Embryonic facial prominence (tissue), 1 donor: ENCODE measurements at regions not wholly inside any gene's neighbourhood (a gene's known extent, or its start where the extent isn't known, plus 50 kb on each side); places are given as distances from the start of the nearest gene placed in this dataset.
"Not testable (repeated sequence)": the region's sequence is repeated elsewhere in the genome, so short reads cannot be mapped to it uniquely, and the experiment has no call there.

ENCODE experiments used
- DNase-seq: peaks from one replicate; pipeline ENCODE4 v3.0.0-alpha.2; 2016; ENCODE audit errors: extremely low spot score

GRCh38 chr16:64724339-64724738 is 397.5 kb downstream of the CDH11 start:
- DNase-seq = no peak

- no peak for DNase-seq
These were observed 403.4 kb downstream of the CDH11 start for GRCh38 chr16:64718486-64718885.

GRCh38 chr16:64717871-64718270 is 404.0 kb downstream of the CDH11 start:
- no peak for DNase-seq

GRCh38 chr16:64715624-64716023 is 406.2 kb downstream of the CDH11 start:
- no peak for DNase-seq

- DNase-seq = no peak
These were observed 409.8 kb downstream of the CDH11 start for GRCh38 chr16:64712026-64712425.

GRCh38 chr16:64711596-64711995 is 410.3 kb downstream of the CDH11 start:
- DNase-seq = no peak

- DNase-seq = no peak
These were observed 410.8 kb downstream of the CDH11 start for GRCh38 chr16:64711026-64711425.

GRCh38 chr16:64705443-64705842 is 416.4 kb downstream of the CDH11 start:
- no peak for DNase-seq

GRCh38 chr16:64704386-64704785 is 417.5 kb downstream of the CDH11 start:
- no peak for DNase-seq

GRCh38 chr16:64702415-64702814 is 419.4 kb downstream of the CDH11 start:
- no peak for DNase-seq

GRCh38 chr16:64700628-64701027 is 421.2 kb downstream of the CDH11 start:
- no peak for DNase-seq

GRCh38 chr16:64696866-64697265 is 425.0 kb downstream of the CDH11 start:
- no peak for DNase-seq

- no peak for DNase-seq
These were observed 426.2 kb downstream of the CDH11 start for GRCh38 chr16:64695684-64696083.

GRCh38 chr16:64693946-64694345 is 427.9 kb downstream of the CDH11 start:
- DNase-seq = no peak

- DNase-seq = no peak
These were observed 434.1 kb downstream of the CDH11 start for GRCh38 chr16:64687786-64688185.

GRCh38 chr16:64687123-64687522 is 434.7 kb downstream of the CDH11 start:
- DNase-seq = no peak

GRCh38 chr16:64679976-64680690 is 441.7 kb downstream of the CDH11 start:
- no peak for DNase-seq

GRCh38 chr16:64669573-64669972 is 452.3 kb downstream of the CDH11 start:
- no peak for DNase-seq

- DNase-seq = no peak
These were observed 454.5 kb downstream of the CDH11 start for GRCh38 chr16:64667334-64667877.

- DNase-seq = not testable (repeated sequence)
These were observed 459.6 kb downstream of the CDH11 start for GRCh38 chr16:64662312-64662711.

- no peak for DNase-seq
These were observed 462.0 kb downstream of the CDH11 start for GRCh38 chr16:64659866-64660265.

GRCh38 chr16:64657316-64658011 is 464.4 kb downstream of the CDH11 start:
- no peak for DNase-seq

GRCh38 chr16:64656471-64656870 is 465.4 kb downstream of the CDH11 start:
- no peak for DNase-seq
